ENCODE measurements at regions not wholly inside any gene's neighbourhood (a gene's known extent, or its start where the extent isn't known, plus 50 kb on each side); places are given as distances from the start of the nearest gene placed in this dataset.

DNA sequence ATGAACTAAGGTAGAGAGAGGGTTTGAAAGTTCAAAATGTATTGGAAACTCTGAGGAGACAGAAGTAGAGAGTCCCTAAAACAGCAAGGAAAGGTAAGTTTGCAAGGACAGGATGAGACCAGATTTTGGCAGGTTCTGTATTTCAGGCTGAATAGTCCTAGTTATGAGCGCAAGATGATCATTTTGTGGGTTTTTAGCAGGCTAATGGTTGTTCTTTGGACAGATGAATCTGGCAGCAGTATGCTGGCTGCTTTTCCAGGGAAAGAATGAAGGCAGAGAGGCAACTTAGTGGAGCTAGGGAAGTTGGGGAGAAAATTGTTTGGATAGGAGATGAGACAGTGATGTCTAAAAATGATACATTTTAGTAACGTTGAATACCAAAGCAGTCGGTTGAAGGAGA, 243.5 kb upstream of the NRIP1 start:
- intact Hi-C loops (cut with micrococcal nuclease) (no loop called here), in situ Hi-C loops (cut with MboI) (no loop called here)
- H3K4me3 ChIP-seq: no peak overlapping the region
- no peaks in the 10 kb centered on the region for H3K4me1 ChIP-seq (replicated peaks in 1 of 2; ENCODE audit: control insufficient read depth in 2 of 2, insufficient read depth in 2 of 2, low read length in 2 of 2)
- BruUV-seq (replicated peaks): no TSS peak
- no peaks in the 10 kb centered on the region for H3K36me3 ChIP-seq (ENCODE audit: control insufficient read depth, insufficient read depth, low read length)
- H3K9ac ChIP-seq (ENCODE audit: insufficient read depth in 1 of 2, low read depth in 2 of 2, low read length in 2 of 2): no peak overlapping the region
- no peak for FAIRE-seq
- H4K20me1 ChIP-seq (replicated peaks; ENCODE audit: control insufficient read depth, insufficient read depth, low read length): no peaks in the 10 kb centered on the region
- H3K79me2 ChIP-seq (ENCODE audit: control insufficient read depth, insufficient read depth, low read length): no peaks in the 10 kb centered on the region
- 27% methylated on average over 3 of the region's 3 CpGs for WGBS (ENCODE audit: insufficient coverage, low coverage, missing lambda C conversion rate)
- DNase-seq (ENCODE audit: extremely low read depth in 1 of 4, low spot score in 3 of 4): no peak
- H3K9me3 ChIP-seq (replicated peaks; ENCODE audit: control insufficient read depth, insufficient read depth, low read depth, low read length): no peaks in the 10 kb centered on the region
- H3K9me1 ChIP-seq (ENCODE audit: control insufficient read depth, insufficient read depth, low read length): no peaks in the 10 kb centered on the region
- no peak for ATAC-seq
- no peak overlapping the region for H2AFZ ChIP-seq (ENCODE audit: low read depth, low read length)
- ChIA-PET CTCF (ENCODE audit: low intra/inter-chr PET ratio) (no interaction called here), POLR2A (no interaction called here)
- no peak for TF ChIP-seq CTBP1 (IDR thresholded peaks at IDR 0.05; ENCODE audit: borderline replicate concordance)
- TF ChIP-seq, protein P1, sequence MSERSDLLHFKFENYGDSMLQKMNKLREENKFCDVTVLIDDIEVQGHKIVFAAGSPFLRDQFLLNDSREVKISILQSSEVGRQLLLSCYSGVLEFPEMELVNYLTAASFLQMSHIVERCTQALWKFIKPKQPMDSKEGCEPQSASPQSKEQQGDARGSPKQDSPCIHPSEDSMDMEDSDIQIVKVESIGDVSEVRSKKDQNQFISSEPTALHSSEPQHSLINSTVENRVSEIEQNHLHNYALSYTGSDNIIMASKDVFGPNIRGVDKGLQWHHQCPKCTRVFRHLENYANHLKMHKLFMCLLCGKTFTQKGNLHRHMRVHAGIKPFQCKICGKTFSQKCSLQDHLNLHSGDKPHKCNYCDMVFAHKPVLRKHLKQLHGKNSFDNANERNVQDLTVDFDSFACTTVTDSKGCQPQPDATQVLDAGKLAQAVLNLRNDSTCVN (CRISPR knock-in tag; IDR thresholded peaks at IDR 0.05): no peak
- TF ChIP-seq JUN (IDR thresholded peaks at IDR 0.05; ENCODE audit: borderline replicate concordance, low read depth, low read length): no peak
- no peak for TF ChIP-seq JUN (CRISPR knock-in tag; IDR thresholded peaks at IDR 0.05; ENCODE audit: borderline replicate concordance)
- no peak for TF ChIP-seq CHD2 (IDR thresholded peaks at IDR 0.05; ENCODE audit: low read depth, low read length)
- no peak for TF ChIP-seq SAP30 (IDR thresholded peaks at IDR 0.05; ENCODE audit: borderline replicate concordance, insufficient read depth, low read depth, low read length, poor library complexity, severe bottlenecking)
- TF ChIP-seq ZNF232 (CRISPR knock-in tag; IDR thresholded peaks at IDR 0.05): no peak
- no peak for TF ChIP-seq SNRNP70 (optimal IDR thresholded peaks at IDR 0.05; ENCODE audit: low read depth, low read length)
- no peak for TF ChIP-seq CREBBP (IDR thresholded peaks at IDR 0.05; ENCODE audit: low read depth, low read length)
- TF ChIP-seq, protein P2, sequence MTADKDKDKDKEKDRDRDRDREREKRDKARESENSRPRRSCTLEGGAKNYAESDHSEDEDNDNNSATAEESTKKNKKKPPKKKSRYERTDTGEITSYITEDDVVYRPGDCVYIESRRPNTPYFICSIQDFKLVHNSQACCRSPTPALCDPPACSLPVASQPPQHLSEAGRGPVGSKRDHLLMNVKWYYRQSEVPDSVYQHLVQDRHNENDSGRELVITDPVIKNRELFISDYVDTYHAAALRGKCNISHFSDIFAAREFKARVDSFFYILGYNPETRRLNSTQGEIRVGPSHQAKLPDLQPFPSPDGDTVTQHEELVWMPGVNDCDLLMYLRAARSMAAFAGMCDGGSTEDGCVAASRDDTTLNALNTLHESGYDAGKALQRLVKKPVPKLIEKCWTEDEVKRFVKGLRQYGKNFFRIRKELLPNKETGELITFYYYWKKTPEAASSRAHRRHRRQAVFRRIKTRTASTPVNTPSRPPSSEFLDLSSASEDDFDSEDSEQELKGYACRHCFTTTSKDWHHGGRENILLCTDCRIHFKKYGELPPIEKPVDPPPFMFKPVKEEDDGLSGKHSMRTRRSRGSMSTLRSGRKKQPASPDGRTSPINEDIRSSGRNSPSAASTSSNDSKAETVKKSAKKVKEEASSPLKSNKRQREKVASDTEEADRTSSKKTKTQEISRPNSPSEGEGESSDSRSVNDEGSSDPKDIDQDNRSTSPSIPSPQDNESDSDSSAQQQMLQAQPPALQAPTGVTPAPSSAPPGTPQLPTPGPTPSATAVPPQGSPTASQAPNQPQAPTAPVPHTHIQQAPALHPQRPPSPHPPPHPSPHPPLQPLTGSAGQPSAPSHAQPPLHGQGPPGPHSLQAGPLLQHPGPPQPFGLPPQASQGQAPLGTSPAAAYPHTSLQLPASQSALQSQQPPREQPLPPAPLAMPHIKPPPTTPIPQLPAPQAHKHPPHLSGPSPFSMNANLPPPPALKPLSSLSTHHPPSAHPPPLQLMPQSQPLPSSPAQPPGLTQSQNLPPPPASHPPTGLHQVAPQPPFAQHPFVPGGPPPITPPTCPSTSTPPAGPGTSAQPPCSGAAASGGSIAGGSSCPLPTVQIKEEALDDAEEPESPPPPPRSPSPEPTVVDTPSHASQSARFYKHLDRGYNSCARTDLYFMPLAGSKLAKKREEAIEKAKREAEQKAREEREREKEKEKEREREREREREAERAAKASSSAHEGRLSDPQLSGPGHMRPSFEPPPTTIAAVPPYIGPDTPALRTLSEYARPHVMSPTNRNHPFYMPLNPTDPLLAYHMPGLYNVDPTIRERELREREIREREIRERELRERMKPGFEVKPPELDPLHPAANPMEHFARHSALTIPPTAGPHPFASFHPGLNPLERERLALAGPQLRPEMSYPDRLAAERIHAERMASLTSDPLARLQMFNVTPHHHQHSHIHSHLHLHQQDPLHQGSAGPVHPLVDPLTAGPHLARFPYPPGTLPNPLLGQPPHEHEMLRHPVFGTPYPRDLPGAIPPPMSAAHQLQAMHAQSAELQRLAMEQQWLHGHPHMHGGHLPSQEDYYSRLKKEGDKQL (CRISPR knock-in tag; IDR thresholded peaks at IDR 0.05; ENCODE audit: borderline replicate concordance): no peak
- no peaks in the 10 kb centered on the region for H3K27me3 ChIP-seq (ENCODE audit: control insufficient read depth in 2 of 2, insufficient read depth in 2 of 2, low read length in 2 of 2)
- no peak overlapping the region for H3K4me2 ChIP-seq (ENCODE audit: insufficient read depth, low read length)
- no peak overlapping the region for H3K27ac ChIP-seq (ENCODE audit: extremely low read depth, low read depth, low read length)
